Erythroblast (primary cell): ENCODE measurements at regions not wholly inside any gene's neighbourhood (a gene's known extent, or its start where the extent isn't known, plus 50 kb on each side); places are given as distances from the start of the nearest gene placed in this dataset.
"Not testable (repeated sequence)": the region's sequence is repeated elsewhere in the genome, so short reads cannot be mapped to it uniquely, and the experiment has no call there.

Source experiments
- GATA1 ChIP-seq: IDR thresholded peaks from 2 replicates; pipeline ENCODE4 v1.6.1; 2011; ENCODE audit warnings: low read depth, mild to moderate bottlenecking, control low read depth, low read length, moderate library complexity
- POLR2A ChIP-seq: IDR thresholded peaks from 2 replicates; pipeline ENCODE4 v1.6.1; 2011; ENCODE audit warnings: mild to moderate bottlenecking, low read length

DNA sequence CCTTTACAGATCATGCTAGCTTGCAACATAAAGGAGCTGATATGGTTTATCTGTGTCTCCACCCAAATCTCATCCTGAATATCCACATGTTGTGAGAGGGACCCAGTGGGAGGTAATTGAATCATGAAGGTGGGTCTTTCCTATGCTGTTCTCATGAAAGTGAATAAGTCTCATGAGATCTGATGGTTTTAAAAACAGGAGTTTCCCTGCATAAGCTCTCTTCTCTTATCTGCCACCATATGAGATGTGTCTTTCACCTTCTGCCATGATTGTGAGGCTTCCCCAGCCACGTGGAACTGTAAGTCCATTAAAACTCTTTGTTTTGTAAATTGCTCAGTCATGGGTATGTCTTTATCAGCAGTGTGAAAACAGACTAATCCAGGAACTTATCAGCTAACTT, 79.2 kb upstream of the PDHA2 start:
- TF ChIP-seq POLR2A, GATA1: not testable (repeated sequence)
